Prostate gland (tissue), 2 donors: ENCODE measurements at regions not wholly inside any gene's neighbourhood (a gene's known extent, or its start where the extent isn't known, plus 50 kb on each side); places are given as distances from the start of the nearest gene placed in this dataset.

ENCODE experiments used
- POLR2A ChIP-seq: fragments of 450-650 bp; IDR thresholded peaks from one replicate; pipeline ENCODE4 v1.6.1; 2016; ENCODE audit warnings: antibody characterized with exemption, mild to moderate bottlenecking
- POLR2AphosphoS5 ChIP-seq: sonication (generic); formaldehyde crosslinking; IDR thresholded peaks from one replicate; pipeline ENCODE4 v1.6.1; 2017; ENCODE audit warnings: antibody characterized with exemption
- TF ChIP-seq, protein P1 (sequence below), 4 experiments: fragments of 200-600 bp in 2 of 4; fragments of 450-650 bp in 2 of 4; sonication (generic) in 2 of 4; IDR thresholded peaks; 1 replicate in 3 of 4; 2 replicates in 1 of 4; pipeline ENCODE4 v1.5.1; 2016 to 2019; ENCODE audit warnings: antibody characterized with exemption in 4 of 4, mild to moderate bottlenecking in 2 of 4, moderate library complexity in 2 of 4

DNA sequence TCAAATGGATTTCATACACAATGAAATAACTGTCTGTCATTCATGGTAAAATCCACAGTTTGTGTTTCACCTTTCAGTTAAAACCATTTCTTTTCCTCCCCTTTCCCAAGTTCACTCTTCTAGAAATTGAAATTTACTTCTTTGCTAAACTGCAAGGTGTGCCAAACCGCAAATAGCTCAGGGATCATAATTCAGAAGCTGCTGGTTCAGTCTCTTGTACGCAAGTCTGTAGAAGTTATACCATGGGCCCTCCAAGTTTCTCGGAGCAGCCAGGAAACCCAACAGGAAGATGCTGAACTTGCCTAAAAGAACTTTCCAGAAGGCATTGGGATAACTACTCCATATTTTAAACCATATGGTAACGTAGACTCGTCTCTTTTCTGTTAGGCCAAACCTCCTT lies 268.9 kb downstream of the FLRT2 start:
- no peak for TF ChIP-seq POLR2A
- TF ChIP-seq, protein P1, sequence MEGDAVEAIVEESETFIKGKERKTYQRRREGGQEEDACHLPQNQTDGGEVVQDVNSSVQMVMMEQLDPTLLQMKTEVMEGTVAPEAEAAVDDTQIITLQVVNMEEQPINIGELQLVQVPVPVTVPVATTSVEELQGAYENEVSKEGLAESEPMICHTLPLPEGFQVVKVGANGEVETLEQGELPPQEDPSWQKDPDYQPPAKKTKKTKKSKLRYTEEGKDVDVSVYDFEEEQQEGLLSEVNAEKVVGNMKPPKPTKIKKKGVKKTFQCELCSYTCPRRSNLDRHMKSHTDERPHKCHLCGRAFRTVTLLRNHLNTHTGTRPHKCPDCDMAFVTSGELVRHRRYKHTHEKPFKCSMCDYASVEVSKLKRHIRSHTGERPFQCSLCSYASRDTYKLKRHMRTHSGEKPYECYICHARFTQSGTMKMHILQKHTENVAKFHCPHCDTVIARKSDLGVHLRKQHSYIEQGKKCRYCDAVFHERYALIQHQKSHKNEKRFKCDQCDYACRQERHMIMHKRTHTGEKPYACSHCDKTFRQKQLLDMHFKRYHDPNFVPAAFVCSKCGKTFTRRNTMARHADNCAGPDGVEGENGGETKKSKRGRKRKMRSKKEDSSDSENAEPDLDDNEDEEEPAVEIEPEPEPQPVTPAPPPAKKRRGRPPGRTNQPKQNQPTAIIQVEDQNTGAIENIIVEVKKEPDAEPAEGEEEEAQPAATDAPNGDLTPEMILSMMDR (IDR thresholded peaks at IDR 0.05) = no peak
- no peak for TF ChIP-seq POLR2AphosphoS5
